ENCODE measurements at regions not wholly inside any gene's neighbourhood (a gene's known extent, or its start where the extent isn't known, plus 50 kb on each side); places are given as distances from the start of the nearest gene placed in this dataset.

DNA sequence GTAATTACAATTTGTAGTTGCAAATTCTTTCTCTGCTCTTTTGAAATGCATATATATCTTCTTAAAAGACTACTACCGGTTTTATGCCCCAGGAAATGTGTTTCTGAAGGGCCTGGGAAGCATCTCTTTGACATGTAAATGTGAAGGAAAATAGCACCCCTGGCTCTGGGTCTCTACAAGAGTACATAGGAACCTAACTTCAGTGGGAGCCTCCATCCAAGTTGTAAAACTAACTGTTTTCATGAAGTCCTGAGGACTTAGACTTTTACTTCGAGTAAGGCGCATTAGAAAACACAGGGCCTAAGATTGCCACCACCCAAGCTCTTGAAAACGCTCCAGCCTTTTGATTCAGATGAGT lies 99.4 kb downstream of the CBLN2 start:
- intact Hi-C loops (cut with DNase I; ENCODE audit: low total_unique reads): no loop called here
- no peak for DNase-seq (ENCODE audit: low spot score in 2 of 2)
- WGBS, 2 donors: 58 to 65% methylated on average over 4 of the region's 4 CpGs
- TF ChIP-seq, protein P1, sequence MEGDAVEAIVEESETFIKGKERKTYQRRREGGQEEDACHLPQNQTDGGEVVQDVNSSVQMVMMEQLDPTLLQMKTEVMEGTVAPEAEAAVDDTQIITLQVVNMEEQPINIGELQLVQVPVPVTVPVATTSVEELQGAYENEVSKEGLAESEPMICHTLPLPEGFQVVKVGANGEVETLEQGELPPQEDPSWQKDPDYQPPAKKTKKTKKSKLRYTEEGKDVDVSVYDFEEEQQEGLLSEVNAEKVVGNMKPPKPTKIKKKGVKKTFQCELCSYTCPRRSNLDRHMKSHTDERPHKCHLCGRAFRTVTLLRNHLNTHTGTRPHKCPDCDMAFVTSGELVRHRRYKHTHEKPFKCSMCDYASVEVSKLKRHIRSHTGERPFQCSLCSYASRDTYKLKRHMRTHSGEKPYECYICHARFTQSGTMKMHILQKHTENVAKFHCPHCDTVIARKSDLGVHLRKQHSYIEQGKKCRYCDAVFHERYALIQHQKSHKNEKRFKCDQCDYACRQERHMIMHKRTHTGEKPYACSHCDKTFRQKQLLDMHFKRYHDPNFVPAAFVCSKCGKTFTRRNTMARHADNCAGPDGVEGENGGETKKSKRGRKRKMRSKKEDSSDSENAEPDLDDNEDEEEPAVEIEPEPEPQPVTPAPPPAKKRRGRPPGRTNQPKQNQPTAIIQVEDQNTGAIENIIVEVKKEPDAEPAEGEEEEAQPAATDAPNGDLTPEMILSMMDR (IDR thresholded peaks at IDR 0.05): no peak
- TF ChIP-seq POLR2A (IDR thresholded peaks at IDR 0.05): no peak
- H3K4me3 ChIP-seq (ENCODE audit: low read depth, poor library complexity, severe bottlenecking): no peak overlapping the region

DNA sequence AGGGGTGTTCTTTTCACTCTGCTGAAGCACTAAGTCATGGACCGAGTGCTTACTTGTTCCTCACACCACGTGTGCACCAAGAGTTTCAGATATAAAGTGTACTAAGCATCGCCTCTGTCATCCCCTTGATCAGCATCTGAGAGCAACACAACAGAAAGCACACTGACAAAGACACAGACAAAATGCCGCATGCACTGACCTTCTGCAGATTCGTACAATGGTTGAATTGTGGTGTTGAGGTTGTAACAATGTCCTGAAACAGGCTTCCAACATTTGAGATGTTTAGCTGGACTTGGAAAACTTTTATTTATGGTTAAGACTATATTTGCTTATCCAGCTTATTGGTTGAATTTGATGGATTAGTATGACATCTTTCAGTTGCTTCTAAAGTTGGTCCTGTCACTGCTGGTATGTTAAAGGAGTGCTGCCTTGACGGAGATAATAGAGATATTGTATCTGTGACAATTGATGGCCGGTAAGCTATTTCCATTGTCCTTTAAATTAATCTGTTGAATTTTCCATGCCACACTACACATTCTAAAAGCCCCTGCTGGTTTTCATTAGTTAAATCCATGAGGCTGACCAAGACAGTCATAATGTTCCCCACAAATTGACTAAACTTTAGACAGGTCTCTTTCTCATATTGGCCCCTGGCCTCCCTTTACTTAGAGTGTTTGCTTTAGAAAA lies 99.9 kb downstream of the CBLN2 start:
- intact Hi-C loops (cut with DNase I; ENCODE audit: low total_unique reads): no loop called here
- H3K4me3 ChIP-seq (ENCODE audit: low read depth, poor library complexity, severe bottlenecking): no peak overlapping the region
- no peak for TF ChIP-seq POLR2A (IDR thresholded peaks at IDR 0.05)
- TF ChIP-seq, protein P1 (IDR thresholded peaks at IDR 0.05): no peak
- WGBS, 2 donors: 72 to 81% methylated on average over 7 of the region's 7 CpGs
- no peak for DNase-seq (ENCODE audit: low spot score in 2 of 2)

DNA sequence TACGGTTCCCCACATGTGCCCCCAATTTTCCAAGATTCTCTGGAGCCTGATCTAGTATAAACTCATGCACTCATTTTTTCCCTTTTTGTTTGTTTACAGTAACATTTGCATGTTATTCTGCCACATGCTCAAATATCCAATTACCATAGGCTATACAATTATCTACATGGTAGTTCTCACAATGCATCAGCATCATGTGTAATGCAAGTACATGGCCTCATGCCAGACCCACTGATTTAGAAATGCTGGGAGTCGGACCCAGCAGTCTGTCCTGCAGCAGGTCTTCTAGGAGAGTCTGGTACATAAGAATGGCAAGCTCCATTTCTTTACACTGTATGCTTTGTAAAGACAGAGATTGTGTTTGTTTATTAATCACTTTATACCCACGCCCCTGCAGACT lies 107.7 kb downstream of the CBLN2 start:
- intact Hi-C loops (cut with DNase I; ENCODE audit: low total_unique reads): no loop called here
- H3K4me3 ChIP-seq (ENCODE audit: low read depth, poor library complexity, severe bottlenecking): no peak overlapping the region
- no peak for DNase-seq (ENCODE audit: low spot score in 2 of 2)
- 45 to 46% methylated on average over 3 of the region's 3 CpGs for WGBS, 2 donors
- TF ChIP-seq POLR2A (IDR thresholded peaks at IDR 0.05): no peak
- TF ChIP-seq, protein P1 (IDR thresholded peaks at IDR 0.05): no peak

DNA sequence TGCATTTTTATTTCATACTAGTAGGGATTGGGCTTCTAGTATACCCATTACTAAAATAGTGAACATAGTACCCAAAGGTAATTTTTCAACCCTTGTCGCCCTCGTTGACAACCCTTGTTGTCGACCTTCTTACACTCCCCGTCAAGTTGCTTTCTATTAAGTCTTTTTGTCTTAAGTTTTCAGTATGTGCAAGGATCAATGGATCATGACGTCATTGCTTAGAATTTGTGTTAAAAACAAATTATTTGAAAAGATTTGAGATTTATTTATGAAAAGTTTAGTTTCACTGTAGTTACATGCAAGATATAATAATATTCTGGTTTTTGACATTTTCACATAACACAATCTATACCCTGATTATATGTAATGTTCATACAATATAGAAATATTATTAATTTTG lies 110.4 kb downstream of the CBLN2 start:
- H3K4me3 ChIP-seq (ENCODE audit: low read depth, poor library complexity, severe bottlenecking): no peak overlapping the region
- intact Hi-C loops (cut with DNase I; ENCODE audit: low total_unique reads): no loop called here
- WGBS, 2 donors: 86 to 92% methylated on average over 5 of the region's 5 CpGs
- DNase-seq (ENCODE audit: low spot score in 2 of 2): no peak
- no peak for TF ChIP-seq POLR2A (IDR thresholded peaks at IDR 0.05)
- TF ChIP-seq, protein P1 (IDR thresholded peaks at IDR 0.05): no peak

DNA sequence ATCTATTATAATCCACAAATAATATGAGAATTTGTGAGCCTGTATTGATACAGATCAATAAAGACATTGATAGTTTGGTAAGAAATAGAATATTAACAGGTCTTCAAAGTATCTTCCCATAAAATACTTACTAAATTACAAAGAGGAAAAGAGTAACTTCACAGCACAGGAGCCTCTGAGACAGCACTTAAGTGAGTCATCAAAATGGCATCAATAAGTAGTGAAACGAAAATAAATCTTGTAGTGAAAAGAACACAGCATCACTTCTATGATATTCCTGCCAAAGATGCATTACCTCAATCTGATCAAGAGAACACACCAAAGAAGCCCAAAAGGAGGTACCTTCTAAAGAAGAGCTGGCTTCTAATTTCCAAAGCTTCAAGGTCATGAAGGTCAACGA lies 116.4 kb downstream of the CBLN2 start:
- no peak overlapping the region for H3K4me3 ChIP-seq (ENCODE audit: low read depth, poor library complexity, severe bottlenecking)
- intact Hi-C loops (cut with DNase I; ENCODE audit: low total_unique reads): no loop called here
- 55 to 57% methylated on average over 2 of the region's 2 CpGs for WGBS, 2 donors
- no peak for DNase-seq (ENCODE audit: low spot score in 2 of 2)
- TF ChIP-seq POLR2A (IDR thresholded peaks at IDR 0.05): no peak
- TF ChIP-seq, protein P1 (IDR thresholded peaks at IDR 0.05): no peak

DNA sequence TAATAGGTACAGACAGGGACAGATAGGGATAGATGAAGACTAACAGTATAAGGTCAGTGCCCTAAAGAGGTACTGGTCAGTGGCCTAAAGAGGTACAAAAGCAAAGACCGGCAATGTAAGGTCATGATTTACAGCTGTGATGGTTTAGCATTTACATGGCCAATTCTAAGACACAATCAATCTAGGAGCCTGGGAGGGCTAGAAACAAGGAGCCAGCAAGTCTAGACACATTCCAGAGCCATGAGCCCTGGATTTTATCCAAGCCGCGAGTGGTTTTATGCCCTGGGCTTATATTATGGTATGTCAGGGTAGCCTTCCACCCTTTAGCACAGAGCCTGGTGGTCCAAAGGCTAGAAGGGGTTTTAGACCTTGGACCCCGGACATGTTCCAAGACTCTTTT lies 124.2 kb downstream of the CBLN2 start:
- no peak overlapping the region for H3K4me3 ChIP-seq (ENCODE audit: low read depth, poor library complexity, severe bottlenecking)
- intact Hi-C loops (cut with DNase I; ENCODE audit: low total_unique reads): no loop called here
- 60 to 75% methylated on average over 4 of the region's 4 CpGs for WGBS, 2 donors
- TF ChIP-seq POLR2A (IDR thresholded peaks at IDR 0.05): no peak
- TF ChIP-seq, protein P1 (IDR thresholded peaks at IDR 0.05): no peak
- no peak for DNase-seq (ENCODE audit: low spot score in 2 of 2)
